ENCODE measurements at regions not wholly inside any gene's neighbourhood (a gene's known extent, or its start where the extent isn't known, plus 50 kb on each side); places are given as distances from the start of the nearest gene placed in this dataset.

GRCh38 chr3:35028157-35028556 lies 611.2 kb upstream of the ARPP21 start:
- no peak for TF ChIP-seq CTCF (conservative IDR thresholded peaks at IDR 0.05)
- TF ChIP-seq EZH2 (IDR thresholded peaks at IDR 0.05; ENCODE audit: low read depth): no peak
